GM12878 (cell line): ENCODE measurements at regions not wholly inside any gene's neighbourhood (a gene's known extent, or its start where the extent isn't known, plus 50 kb on each side); places are given as distances from the start of the nearest gene placed in this dataset.

ENCODE experiments used
- ATAC-seq: fragments of 200-7000 bp; cut with Tn5 transposase; 3 replicates; pipeline ENCODE4 v1.9.1; 2020; ENCODE audit warnings: mild to moderate bottlenecking, moderate library complexity
- BruUV-seq: library from RNA; stranded (reverse); fragments of 400-500 nt; replicated peaks from 2 replicates; lab custom pipeline; 2021; lab: Mats Ljungman, UMichigan
- CTCF ChIA-PET: fragments of 300-600 bp; sonication (Branson Sonifier 250); formaldehyde crosslinking; extraction: SDS; loops from one replicate; lab custom pipeline; 2021; ENCODE audit warnings: inconsistent platforms; lab: Yijun Ruan, JAX
- POLR2A ChIA-PET: fragments of 350-600 bp; formaldehyde crosslinking; extraction: SDS; loops from one replicate; lab custom pipeline; 2021; ENCODE audit warnings: inconsistent platforms; lab: Charles Lee
- RAD21 ChIA-PET: fragments of 300-600 bp; sonication (Branson Sonifier 250); formaldehyde crosslinking; loops from one replicate; lab custom pipeline; 2023; ENCODE audit warnings: antibody characterized with exemption; ENCODE audit not compliant: unreplicated experiment; lab: Charles Lee
- SMC1A ChIA-PET: fragments of 300-600 bp; sonication (Branson Sonifier 250); formaldehyde crosslinking; loops from one replicate; lab custom pipeline; 2023; ENCODE audit not compliant: unreplicated experiment, uncharacterized antibody; lab: Charles Lee
- DNase-seq: peaks from one replicate; pipeline ENCODE4 v3.0.0-alpha.2; 2011; ENCODE audit warnings: low read depth, low spot score
- FAIRE-seq: peaks from 3 replicates; lab custom pipeline; 2011; peaks lifted over from hg19 to GRCh38; lab: Jason Lieb, UNC
- H2AFZ ChIP-seq: 2 replicates; pipeline ENCODE4 v1.6.0; 2011; ENCODE audit warnings: low read depth, low read length, control low read depth; ENCODE audit not compliant: control insufficient read depth
- H3K27ac ChIP-seq: 2 replicates; pipeline ENCODE4 v1.5.1; 2011; ENCODE audit warnings: control low read depth; ENCODE audit not compliant: control insufficient read depth, insufficient read depth
- H3K27me3 ChIP-seq, 2 experiments: replicated peaks in 1 of 2; 2 replicates each; pipeline versions ENCODE4 v1.6.0 to v1.6.1; 2011; ENCODE audit warnings: low read length in 1 of 2; ENCODE audit not compliant: control insufficient read depth in 2 of 2, insufficient read depth in 2 of 2
- H3K36me3 ChIP-seq, 2 experiments: 2 replicates each; pipeline ENCODE4 v1.5.1; 2011; ENCODE audit warnings: low read length in 1 of 2; ENCODE audit not compliant: control insufficient read depth in 2 of 2, insufficient read depth in 2 of 2
- H3K4me1 ChIP-seq: 2 replicates; pipeline ENCODE4 v1.6.1; 2011; ENCODE audit warnings: mild to moderate bottlenecking, low read length, moderate library complexity, mixed read lengths; ENCODE audit not compliant: control insufficient read depth, insufficient read depth
- H3K4me2 ChIP-seq: 2 replicates; pipeline ENCODE4 v1.6.0; 2011; ENCODE audit warnings: control low read depth; ENCODE audit not compliant: control insufficient read depth, insufficient read depth
- H3K4me3 ChIP-seq: fragments of 200-600 bp; sonication (generic); 2 replicates; pipeline ENCODE4 v1.5.1; 2016
- H3K79me2 ChIP-seq: 2 replicates; pipeline ENCODE4 v1.6.0; 2011; ENCODE audit warnings: low read length; ENCODE audit not compliant: control insufficient read depth, insufficient read depth
- H3K9ac ChIP-seq: 2 replicates; pipeline ENCODE4 v1.8.0; 2011; ENCODE audit warnings: low read length, control low read depth, mixed read lengths; ENCODE audit not compliant: control insufficient read depth, insufficient read depth
- H3K9me3 ChIP-seq: replicated peaks from 3 replicates; pipeline ENCODE4 v1.5.1; 2011; ENCODE audit warnings: mild to moderate bottlenecking, low read length; ENCODE audit not compliant: control insufficient read depth, insufficient read depth
- H4K20me1 ChIP-seq: 2 replicates; pipeline ENCODE4 v1.6.0; 2011; ENCODE audit not compliant: control insufficient read depth, insufficient read depth
- ATF2 ChIP-seq: IDR thresholded peaks from 2 replicates; pipeline ENCODE4 v1.6.1; 2012; ENCODE audit warnings: low read length, inconsistent platforms
- E2F4 ChIP-seq: IDR thresholded peaks from 2 replicates; pipeline ENCODE4 v1.6.1; 2012; ENCODE audit warnings: low read depth, low read length, improper control_type of control experiment
- FOXK2 ChIP-seq: fragments of 450-650 bp; IDR thresholded peaks from 2 replicates; pipeline ENCODE4 v1.6.1; 2017; ENCODE audit warnings: mild to moderate bottlenecking, moderate library complexity
- MYB ChIP-seq: fragments of 150-350 bp; IDR thresholded peaks from 2 replicates; pipeline ENCODE4 v1.6.1; 2014; ENCODE audit warnings: mild to moderate bottlenecking, low read depth, low read length, borderline replicate concordance
- NR2F1 ChIP-seq: fragments of 450-650 bp; conservative IDR thresholded peaks from 2 replicates; pipeline ENCODE4 v1.6.1; 2017; ENCODE audit warnings: mild to moderate bottlenecking
- RB1 ChIP-seq: fragments of 450-650 bp; formaldehyde crosslinking; IDR thresholded peaks from 2 replicates; pipeline ENCODE4 v1.6.1; 2017; ENCODE audit warnings: mild to moderate bottlenecking, borderline replicate concordance
- RUNX3 ChIP-seq: IDR thresholded peaks from 2 replicates; pipeline ENCODE4 v1.6.1; 2012; ENCODE audit warnings: low read length, inconsistent platforms
- SMAD5 ChIP-seq: IDR thresholded peaks from 2 replicates; pipeline ENCODE4 v1.6.1; 2016; ENCODE audit warnings: antibody characterized with exemption, low read depth
- SRF ChIP-seq, 2 experiments: IDR thresholded peaks; 2 replicates each; pipeline ENCODE4 v1.6.1; 2011; ENCODE audit warnings: low read depth in 2 of 2, low read length in 2 of 2, mild to moderate bottlenecking in 1 of 2, moderate library complexity in 1 of 2
- STAT1 ChIP-seq: fragments of 450-650 bp; conservative IDR thresholded peaks from 2 replicates; pipeline ENCODE4 v1.6.1; 2014; ENCODE audit warnings: antibody characterized with exemption, mild to moderate bottlenecking
- WGBS: methylation state at CpG from one replicate; pipeline ENCODE4 v1.1.6; 2016; ENCODE audit warnings: low lambda C conversion rate; ENCODE audit not compliant: insufficient replicate concordance, insufficient coverage; ENCODE audit errors: missing lambda C conversion rate; 5-methylcytosine and 5-hydroxymethylcytosine counted together
- in situ Hi-C: fragments of 300-500 bp; cut with MboI; formaldehyde crosslinking; loops from 9 replicates; pipeline ENCODE4 v1.14.3; 2018; ENCODE audit warnings: mixed read lengths
- intact Hi-C: fragments of 100-400 bp; cut with micrococcal nuclease; formaldehyde crosslinking; loops from one replicate; pipeline ENCODE4 v1.14.2; 2022; ENCODE audit not compliant: unreplicated experiment
- TF ChIP-seq, protein P1 (sequence below): fragments of 450-650 bp; formaldehyde crosslinking; IDR thresholded peaks from 2 replicates; pipeline ENCODE4 v1.4.0; 2020; ENCODE audit warnings: mild to moderate bottlenecking, moderate library complexity

DNA sequence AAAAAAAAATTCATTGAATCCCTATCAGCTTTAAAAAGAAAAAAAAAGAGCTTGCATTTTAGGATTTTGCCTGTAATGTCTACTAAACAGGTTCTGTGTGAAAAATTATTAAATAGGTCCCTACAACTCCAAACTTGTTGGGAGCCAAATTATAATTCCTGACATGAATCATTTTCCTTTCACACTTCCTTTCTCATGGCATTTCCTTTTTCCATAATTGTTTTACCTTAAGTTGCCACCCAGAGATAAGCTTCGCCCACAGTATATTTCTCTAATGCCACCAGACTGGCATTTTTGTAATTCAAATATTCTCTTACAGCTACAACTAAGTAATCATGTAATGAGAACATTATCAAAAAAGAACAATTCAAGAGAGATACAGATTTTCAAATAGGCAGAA, 348.8 kb downstream of the EFNA5 start:
- Histone ChIP-seq H3K9ac (no peak overlapping the region), H3K27me3 (peaks cover 0 to 2% of the 10 kb centered on the region in 2 experiments; a peak in 1 of 4 replicates), H3K4me3 (no peak overlapping the region), H3K9me3 (no peaks in the 10 kb centered on the region), H3K36me3 (no peaks in the 10 kb centered on the region), H3K4me2 (no peak overlapping the region), H3K79me2 (no peaks in the 10 kb centered on the region), H3K27ac (no peak overlapping the region), H2AFZ (no peak overlapping the region), H3K4me1 (no peaks in the 10 kb centered on the region), H4K20me1 (no peaks in the 10 kb centered on the region)
- TF ChIP-seq FOXK2, result no peak
- CTCF ChIA-PET, result interaction anchor here (1.3 kb wide), 1 partner anchor 20 kb away, joined by 3 read pairs; no protein-coding TSS in a partner anchor
- ATAC-seq, result no peak
- no TSS peak for BruUV-seq
- in situ Hi-C loops, result no loop called here
- SMC1A ChIA-PET, result interaction anchor here (0.6 to 1.8 kb wide), 10 partner anchors 8 to 58 kb away, joined by 3 to 5 read pairs (median 4); no protein-coding TSS in a partner anchor
- no peak for FAIRE-seq
- POLR2A ChIA-PET, result interaction anchor here (1.2 kb wide), 1 partner anchor 33 kb away, joined by 3 read pairs; no protein-coding TSS in a partner anchor
- intact Hi-C loops, result no loop called here
- no peak for DNase-seq
- RAD21 ChIA-PET, result interaction anchor here (0.6 kb wide), 1 partner anchor 21 kb away, joined by 3 read pairs; no protein-coding TSS in a partner anchor
- WGBS, result 0% methylated on average over 1 of the region's 1 CpG

- Histone ChIP-seq H3K79me2 (no peaks in the 10 kb centered on the region), H3K36me3 (no peaks in the 10 kb centered on the region), H2AFZ (no peak overlapping the region), H3K4me1 (no peaks in the 10 kb centered on the region), H3K4me2 (no peak overlapping the region), H3K9me3 (no peaks in the 10 kb centered on the region), H3K27me3 (peaks cover 0 to 2% of the 10 kb centered on the region in 2 experiments; a peak in 1 of 4 replicates), H3K9ac (no peak overlapping the region), H3K4me3 (no peak overlapping the region), H3K27ac (no peak overlapping the region), H4K20me1 (no peaks in the 10 kb centered on the region)
- ATAC-seq, result no peak
- WGBS, result 45% methylated on average over 2 of the region's 2 CpGs
- no TSS peak for BruUV-seq
- in situ Hi-C loops, result no loop called here
- intact Hi-C loops, result no loop called here
- RAD21 ChIA-PET, result interaction anchor here (1.6 kb wide), 1 partner anchor 8 kb away, joined by 5 read pairs; no protein-coding TSS in a partner anchor
- POLR2A ChIA-PET, result no interaction called here
- SMC1A ChIA-PET, result interaction anchor here (1.2 to 2.5 kb wide), 5 partner anchors 9 to 57 kb away, joined by 3 to 11 read pairs (median 3); no protein-coding TSS in a partner anchor
- no peak for FAIRE-seq
- CTCF ChIA-PET, result interaction anchor here (1.1 to 1.4 kb wide), 2 partner anchors 19 to 216 kb away, joined by 3 read pairs; no protein-coding TSS in a partner anchor
- no peak for DNase-seq
- TF ChIP-seq STAT1 (no peak), ATF2 (no peak), MYB (no peak), NR2F1 (no peak), RUNX3 (no peak), E2F4 (no peak), RB1 (no peak), SMAD5 (no peak), SRF (IDR thresholded peaks at IDR 0.05; ENCODE audit: low read depth in 2 of 2, low read length in 2 of 2) (no peak)
- TF ChIP-seq, protein P1, sequence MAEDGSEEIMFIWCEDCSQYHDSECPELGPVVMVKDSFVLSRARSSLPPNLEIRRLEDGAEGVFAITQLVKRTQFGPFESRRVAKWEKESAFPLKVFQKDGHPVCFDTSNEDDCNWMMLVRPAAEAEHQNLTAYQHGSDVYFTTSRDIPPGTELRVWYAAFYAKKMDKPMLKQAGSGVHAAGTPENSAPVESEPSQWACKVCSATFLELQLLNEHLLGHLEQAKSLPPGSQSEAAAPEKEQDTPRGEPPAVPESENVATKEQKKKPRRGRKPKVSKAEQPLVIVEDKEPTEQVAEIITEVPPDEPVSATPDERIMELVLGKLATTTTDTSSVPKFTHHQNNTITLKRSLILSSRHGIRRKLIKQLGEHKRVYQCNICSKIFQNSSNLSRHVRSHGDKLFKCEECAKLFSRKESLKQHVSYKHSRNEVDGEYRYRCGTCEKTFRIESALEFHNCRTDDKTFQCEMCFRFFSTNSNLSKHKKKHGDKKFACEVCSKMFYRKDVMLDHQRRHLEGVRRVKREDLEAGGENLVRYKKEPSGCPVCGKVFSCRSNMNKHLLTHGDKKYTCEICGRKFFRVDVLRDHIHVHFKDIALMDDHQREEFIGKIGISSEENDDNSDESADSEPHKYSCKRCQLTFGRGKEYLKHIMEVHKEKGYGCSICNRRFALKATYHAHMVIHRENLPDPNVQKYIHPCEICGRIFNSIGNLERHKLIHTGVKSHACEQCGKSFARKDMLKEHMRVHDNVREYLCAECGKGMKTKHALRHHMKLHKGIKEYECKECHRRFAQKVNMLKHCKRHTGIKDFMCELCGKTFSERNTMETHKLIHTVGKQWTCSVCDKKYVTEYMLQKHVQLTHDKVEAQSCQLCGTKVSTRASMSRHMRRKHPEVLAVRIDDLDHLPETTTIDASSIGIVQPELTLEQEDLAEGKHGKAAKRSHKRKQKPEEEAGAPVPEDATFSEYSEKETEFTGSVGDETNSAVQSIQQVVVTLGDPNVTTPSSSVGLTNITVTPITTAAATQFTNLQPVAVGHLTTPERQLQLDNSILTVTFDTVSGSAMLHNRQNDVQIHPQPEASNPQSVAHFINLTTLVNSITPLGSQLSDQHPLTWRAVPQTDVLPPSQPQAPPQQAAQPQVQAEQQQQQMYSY (CRISPR knock-in tag), result no peak
Observed at GRCh38 chr5:107320846-107321245, 349.9 kb downstream of the EFNA5 start.
